HG03280 (cell line): ENCODE measurements at regions not wholly inside any gene's neighbourhood (a gene's known extent, or its start where the extent isn't known, plus 50 kb on each side); places are given as distances from the start of the nearest gene placed in this dataset.
"Not testable (repeated sequence)": the region's sequence is repeated elsewhere in the genome, so short reads cannot be mapped to it uniquely, and the experiment has no call there.

Experiments used
- ATAC-seq: cut with Tn5 transposase; IDR thresholded peaks from one replicate; pipeline ENCODE4 v1.9.1; 2021; ENCODE audit warnings: mild to moderate bottlenecking, moderate library complexity; ENCODE audit not compliant: unreplicated experiment

DNA sequence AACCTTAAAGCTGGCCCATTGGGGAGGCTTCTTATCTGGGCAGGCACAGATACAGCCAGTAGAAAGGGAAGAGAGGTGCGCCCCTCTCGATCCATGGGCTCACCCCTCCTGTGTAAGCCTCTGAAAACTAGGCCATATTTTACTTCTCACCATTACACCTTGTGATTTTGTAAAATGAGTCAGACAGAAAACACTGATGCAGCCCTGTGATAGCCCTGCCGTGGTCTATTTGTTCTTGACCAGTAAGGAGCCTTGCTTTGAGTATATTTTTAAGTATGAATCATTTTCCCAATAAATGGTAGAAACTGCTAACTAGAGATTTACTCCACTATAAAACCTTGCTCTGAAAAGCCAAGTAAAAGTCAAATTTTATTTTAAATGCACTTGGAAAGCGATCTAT lies 329.8 kb upstream of the MBL2 start:
- no peak for ATAC-seq

DNA sequence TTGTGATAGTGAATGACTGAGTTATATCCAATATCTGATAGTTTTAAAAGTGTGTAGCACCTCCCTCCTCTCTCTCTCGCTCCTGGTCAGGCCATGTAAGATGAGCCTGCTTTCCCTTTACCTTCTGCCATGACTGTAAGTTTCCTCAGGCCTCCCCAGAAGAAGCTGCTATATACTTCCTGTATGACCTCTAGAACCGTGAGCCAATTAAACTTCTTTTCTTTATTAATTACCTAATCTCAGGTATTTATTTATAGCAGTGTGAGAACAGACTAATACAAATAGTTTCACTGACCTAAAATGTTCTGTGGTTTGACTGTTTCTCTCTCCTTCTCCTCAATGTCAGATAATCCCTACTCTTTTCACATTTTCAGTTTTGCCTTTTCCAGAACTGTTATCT lies 321.3 kb upstream of the MBL2 start:
- ATAC-seq = no peak

DNA sequence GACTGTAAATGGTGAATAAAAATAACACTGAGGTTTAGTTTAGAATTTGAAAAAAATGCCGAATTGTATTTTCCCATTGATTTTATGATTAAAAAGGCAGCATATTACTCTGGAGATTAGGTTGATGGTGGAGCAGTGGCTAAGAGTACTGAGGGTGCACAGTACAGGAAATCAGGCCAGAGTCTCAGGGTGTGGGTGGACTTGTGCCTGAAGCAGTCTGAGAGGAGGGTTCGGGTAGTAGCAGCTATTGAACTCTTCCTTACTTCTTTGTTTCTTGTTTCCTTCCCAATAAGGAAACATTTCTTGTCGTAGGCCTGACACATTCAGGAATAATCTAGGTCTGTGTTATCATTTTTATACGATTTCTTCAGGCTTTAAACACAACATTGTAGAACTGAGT lies 319.0 kb upstream of the MBL2 start:
- no peak for ATAC-seq

DNA sequence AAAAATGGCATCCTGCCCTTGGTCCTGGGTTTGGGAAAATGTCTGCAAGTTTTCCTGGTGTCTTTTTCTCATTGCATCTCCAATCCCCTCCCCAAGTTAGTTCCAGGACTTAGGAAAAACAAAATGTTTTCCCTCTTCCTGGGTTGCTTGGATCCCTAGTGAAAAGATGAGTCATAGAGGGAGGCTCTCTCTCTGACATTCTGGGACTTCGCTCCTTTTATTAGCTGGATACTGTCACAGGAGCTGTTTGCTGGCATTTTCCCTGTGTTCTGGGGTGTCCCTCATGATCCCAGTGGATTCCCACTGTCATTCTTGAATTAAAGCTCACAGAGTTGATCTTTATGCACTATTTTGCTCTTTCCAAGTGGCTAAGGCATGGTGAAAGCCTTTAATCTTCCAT lies 316.4 kb upstream of the MBL2 start:
- ATAC-seq = no peak

DNA sequence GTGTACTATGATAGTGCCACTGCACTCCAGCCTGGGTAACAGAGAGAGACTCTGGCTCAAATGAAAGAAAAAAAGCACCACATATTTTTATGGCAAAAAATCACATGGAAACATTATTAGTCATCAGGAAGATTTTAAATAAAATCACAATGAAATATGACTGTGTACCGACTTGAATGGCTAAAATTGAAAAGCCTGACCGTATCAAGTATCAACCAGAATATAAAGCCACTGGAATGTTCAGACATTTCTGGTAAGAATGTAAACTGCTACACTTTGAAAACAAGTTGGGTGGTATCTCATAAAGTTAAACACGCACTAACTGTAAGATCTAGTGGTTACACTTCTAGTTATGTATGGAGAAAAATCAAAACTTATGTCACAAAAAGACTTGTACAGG lies 306.7 kb upstream of the MBL2 start:
- no peak for ATAC-seq

DNA sequence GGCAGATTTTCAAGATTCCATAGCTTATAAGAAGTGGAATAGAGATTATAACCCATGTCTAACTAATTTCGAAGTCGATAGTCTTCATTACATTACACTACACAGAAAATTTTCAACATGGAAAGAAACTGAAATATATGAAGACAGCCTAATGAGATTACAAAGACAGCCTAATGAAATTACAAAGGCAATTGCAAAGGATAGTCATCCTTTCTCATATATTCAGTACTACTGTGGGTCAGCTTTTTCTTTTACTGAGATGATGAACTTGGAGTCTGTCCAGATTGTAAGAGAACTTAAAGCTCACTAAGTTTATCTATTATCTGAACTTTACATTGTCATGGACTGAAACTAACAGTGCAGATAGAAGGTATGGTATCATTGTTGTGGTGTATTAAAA lies 304.4 kb upstream of the MBL2 start:
- no peak for ATAC-seq

DNA sequence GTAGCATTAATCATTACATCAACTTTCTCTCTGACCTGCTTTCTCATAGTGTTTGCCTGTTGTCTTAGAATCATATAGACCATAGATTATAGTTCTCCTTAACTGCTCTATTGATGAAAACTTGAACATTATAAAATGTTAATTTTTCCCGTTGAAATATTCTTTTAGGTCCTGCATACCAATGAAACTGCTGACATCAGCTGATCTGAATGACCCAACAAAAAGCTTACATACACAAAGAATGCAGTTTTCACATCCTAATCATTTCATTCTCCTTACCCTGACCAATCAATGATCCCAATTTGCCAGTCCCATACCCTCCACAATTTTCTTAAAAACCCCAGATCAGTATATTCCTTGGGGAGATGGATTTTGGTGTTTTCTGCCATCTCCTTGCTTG lies 302.9 kb upstream of the MBL2 start:
- no peak for ATAC-seq

DNA sequence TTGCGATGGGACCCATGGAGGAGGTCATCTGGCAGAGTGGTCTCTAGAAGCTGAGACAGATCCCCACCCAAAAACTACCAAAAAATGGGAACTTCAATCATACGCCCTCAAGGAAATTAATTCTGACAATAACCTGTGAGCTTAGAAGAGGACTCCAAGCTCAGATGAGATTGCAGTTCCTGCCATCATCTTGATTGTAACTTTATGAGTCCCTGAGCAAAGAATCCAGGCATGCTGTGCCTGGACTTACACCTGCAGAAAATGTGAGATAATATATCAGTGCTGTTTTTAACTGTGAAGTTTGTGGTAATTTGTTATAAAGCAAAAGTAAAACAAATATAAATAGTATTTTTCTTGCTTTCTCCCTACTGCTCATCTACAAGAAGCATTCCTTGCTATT lies 299.6 kb upstream of the MBL2 start:
- ATAC-seq = no peak

DNA sequence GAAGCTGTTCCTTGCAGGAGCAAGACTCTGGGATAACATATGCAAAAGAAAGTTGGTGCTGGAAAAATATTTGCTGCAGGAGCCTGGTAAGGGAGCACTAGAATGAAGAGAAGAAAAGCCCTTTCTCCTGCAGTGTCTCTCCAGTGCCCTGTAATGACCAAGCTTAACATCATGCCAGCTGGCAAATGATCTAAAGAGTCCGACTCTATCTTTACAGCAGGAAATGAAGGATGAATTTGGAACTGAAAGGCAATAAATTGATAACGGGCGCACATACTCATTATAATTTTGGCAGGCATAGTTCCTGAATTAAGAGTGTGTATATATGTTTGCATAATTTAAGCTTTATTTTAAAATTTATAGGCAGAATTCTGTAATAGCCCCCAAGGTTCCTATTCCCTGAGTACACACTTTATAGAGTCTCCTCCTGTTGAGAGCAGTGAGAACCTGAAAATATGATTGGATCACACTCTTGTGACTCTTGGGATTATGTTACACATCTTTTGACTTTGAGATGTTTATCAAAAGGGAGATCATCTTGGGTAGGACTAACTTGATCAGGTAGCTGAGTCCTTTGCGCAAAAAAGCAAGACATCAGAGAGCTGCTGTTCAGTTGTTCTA lies 299.0 kb upstream of the MBL2 start:
- no peak for ATAC-seq

DNA sequence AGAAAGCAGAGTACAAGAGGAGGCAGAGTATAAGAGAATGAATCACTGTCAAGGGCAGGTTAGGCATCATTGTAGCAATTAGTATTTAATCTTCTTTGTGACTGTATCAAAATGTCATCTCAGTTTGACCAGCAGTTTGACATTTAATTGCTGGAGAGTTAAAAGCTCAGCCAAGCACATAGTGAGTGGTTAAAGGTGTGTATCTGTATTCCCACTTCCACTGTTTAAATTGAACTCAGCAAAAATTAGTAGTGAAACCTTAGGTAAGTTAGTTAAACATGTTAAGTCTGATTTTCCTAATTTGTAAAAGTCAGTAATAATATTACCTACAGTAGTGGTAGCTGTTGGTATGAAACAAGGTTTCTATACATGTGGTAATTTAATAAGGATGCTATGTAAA lies 296.4 kb upstream of the MBL2 start:
- no peak for ATAC-seq

DNA sequence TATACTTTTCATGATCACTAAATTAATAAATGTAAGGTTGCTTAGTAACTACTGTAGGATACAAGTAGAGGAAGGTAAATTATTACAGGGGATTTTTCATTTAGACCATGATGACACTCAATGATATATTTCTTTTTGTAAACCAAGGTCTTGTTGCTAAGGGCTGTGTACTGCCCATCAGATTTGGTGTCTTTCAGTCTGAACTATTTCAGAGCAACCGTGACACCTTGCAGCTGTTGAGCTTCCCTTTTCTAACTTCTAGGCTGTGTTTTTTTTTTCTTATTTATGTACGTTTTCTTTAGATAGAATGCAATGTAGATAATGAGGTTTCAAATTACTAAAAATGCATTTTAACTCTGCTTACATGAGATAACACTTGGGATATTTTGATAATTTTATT lies 292.0 kb upstream of the MBL2 start:
- no peak for ATAC-seq

DNA sequence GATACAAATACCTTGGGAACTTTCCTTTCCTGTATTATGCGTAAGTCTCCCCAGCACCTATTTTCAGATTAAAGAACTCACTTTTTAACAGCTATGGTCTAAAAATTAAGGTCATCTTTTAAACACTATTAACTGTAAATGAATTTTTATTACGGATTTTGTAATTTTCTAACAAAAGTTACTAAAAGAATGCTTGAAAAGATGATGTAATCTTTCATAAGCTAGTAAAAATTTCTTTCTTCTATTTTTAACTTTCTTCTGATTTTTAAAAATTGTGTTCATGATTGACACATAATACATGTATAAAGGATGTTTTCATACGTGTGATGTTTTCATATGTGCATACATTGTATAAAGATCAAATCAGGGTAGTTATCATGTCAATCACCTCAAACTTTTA lies 291.2 kb upstream of the MBL2 start:
- no peak for ATAC-seq

DNA sequence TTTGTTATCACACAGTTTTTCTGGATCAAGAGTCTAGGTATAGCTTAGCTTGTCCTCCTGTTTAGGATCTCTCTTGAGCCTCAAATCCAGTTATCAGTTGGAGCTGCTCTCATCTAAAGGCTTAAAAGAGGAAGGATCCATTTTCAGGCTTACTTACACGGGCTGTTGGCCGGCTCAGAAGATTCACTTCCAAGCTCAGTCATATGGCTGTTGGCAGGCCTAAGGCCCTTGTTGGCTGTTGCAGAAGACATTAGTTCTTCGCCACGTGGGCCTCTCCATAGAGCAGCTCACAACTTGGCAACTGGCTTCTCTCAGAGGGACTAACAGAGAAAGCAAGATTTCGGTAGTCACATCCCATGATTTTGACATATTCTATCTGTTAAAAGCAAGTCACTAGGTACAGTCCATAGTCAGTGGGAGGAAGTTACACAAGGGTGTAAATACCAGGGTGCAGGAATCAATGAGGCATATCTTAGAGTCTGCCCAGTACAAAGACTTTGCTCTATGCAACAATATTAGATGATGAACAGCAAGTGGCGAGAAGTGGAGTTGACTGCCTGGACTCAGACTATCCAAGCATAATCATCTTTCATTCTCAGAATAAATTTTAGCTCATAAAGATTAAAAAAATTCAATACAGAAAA lies 280.1 kb upstream of the MBL2 start:
- no peak for ATAC-seq

DNA sequence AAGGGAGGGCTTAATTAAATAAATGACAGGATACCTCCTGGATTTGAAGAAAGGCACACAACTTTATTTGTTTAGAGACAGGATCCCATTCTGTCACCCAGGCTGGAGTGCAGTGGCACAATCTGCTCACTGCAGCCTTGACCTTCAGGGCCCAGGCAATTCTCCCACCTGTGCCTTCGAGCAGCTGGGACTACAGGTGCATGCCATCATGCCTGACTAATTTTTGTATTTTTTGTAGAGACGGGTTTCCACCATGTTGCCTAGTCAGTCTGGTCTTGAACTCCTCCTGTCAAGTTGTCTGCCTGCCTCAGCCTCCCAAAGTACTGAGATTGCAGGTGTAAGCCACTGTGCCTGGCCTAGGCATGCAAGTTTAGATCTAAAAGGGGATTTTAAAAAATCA lies 272.7 kb upstream of the MBL2 start:
- ATAC-seq = no peak

DNA sequence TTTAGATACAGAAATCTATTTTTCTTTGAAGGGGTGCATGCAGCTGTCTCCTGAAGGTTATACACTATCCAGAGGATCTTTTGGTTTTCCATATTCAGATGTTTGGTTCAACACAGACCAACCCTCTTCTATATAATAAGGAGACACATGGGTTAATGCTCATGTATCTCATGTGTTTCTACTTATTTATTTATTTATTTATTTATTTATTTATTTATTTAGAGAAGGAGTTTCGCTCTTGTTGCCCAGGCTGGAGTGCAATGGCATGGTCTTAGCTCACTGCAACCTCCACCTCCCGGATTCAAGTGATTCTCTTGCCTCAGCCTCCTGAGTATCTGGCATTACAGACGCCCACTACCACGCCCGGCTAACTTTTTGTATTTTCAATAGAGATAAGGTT lies 263.2 kb upstream of the MBL2 start:
- not testable (repeated sequence) for ATAC-seq

DNA sequence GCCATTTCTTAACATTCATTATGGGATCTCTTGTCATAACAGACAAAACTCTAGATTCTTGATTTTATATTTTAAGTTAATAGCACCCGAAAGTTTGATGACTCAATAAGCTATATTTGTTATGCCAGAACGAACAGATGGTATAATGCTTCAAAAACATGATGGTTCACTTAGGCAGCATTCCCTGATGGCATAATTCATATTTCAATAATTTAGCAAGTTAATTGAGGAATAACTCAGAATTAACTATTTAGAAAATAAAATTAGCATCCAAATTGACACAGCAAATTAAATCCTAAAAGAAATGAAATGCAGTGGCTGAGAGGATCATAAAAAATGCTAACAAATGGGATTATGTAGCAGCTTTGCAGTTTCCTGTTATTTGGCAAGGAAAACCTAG lies 260.8 kb upstream of the MBL2 start:
- no peak for ATAC-seq

DNA sequence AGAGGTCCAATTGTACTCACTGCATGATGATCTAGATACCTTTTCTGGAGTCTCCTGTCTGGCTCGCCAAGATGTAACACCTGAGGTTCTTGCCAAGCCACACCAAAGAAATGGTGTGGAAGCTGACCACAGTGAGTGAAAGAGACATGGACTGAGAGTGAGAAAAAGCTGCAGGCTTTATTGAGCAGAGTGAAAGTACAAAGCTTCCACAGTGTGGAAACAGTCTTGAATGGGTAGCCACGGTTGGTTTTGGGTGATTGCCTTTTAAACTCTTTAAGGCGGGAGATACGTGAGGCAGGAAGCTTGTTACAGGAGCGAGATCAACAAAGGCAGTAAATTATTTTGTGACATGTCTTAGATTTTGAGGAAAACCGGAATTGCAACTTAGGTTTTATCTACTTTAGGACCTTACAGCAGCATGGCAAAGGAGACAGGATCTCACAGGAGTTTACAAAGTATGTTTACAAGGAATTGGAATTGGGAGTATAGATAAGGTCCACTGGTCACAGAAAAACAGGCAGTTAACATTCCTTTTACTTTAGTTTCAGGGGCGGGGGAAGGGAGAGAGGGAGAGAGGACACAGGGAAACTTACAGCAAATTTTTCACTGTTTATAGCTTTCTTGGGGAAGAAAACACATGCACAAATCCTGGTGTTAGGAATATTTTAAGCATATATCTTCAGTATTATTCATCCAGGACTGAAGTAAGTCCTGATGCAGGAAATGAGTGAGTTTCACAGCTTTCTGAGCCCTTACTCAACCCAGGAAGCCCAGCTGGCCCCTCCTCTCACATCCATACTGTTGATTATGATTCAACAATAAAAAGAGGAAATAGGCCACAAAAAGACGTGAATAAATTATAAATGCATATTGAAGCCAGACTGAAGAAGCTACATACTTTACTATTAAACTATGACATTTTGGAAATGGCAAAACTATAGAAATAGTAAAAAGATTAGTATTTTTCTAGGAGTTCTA lies 257.6 kb upstream of the MBL2 start:
- not testable (repeated sequence) for ATAC-seq

DNA sequence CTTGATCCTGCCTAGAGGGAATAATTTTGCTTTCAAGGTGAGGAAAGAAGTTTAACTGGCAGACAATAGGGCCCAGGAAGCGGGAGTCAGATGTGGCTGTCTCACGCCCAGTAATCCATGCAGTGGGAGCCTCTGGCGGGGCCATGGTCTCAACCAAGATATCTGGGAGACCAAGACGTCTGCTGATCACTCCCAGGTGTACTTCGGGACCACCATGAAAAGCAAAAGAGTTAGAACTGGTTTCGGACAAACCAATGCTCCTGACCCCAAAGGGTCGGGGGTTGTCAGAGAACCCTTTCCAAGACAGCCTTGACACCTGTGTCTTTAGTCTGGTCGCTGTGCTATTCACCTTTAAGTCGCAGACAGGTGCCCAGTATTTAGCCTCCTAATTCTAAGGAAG lies 256.9 kb upstream of the MBL2 start:
- no peak for ATAC-seq

DNA sequence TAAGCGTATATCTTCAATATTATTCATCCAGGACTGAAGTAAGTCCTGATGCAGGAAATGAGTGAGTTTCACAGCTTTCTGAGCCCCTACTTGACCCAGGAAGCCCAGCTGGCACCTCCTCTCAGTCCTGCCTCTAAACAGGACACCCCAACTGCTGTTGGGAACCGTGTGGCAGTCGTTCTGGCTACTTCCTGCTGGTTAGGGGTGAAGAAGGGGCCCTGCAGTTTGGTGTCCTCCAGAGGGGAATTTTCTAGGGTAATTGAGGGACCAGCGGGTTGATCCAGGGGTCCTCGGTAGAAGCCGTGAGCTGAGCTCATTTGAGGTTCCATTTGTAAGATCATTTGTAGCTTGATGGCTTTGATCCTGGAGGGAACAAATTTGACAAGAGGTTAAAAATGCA lies 253.2 kb upstream of the MBL2 start:
- not testable (repeated sequence) for ATAC-seq

DNA sequence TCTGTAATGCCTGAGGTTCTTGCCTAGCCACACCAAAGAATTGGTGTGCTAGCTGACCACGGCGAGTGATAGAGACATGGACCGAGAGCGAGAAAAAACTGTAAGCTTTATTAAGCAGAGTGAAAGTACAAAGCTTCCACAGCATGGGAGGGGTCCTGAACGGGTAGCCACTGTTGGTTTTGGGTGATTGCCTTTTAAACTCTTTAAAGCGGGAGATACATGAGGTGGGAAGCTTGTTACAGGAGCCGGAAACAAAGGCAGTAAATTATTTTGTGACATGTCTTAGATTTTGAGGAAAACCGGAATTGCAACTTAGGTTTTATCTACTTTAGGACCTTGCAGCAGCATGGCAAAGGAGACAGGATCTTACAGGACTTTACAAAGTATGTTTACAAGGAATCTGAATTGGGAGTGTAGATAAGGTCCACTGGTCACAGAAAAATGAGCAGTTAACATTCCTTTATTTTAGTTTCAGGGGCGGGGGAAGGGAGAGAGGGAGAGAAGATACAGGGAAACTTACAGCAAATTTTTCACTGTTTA lies 252.7 kb upstream of the MBL2 start:
- ATAC-seq = no peak

DNA sequence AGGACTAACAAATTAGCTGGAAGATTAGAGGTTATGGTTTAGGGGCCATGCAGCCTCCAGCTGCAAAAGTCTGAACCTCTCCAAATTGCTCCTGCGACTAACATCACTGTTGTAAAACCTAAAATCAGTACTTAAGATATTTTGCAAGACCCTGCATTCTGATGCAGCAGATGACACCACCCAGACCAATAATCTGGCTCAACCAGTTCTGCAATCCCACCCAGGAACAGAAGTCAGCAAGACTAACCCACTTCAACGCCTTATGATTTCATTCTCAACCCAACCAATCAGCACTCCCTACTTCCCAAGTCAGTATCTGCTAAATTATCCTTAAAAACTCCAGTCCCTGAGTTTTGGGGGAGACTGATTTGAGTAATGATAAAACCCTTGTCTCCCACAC lies 250.8 kb upstream of the MBL2 start:
- ATAC-seq = no peak

DNA sequence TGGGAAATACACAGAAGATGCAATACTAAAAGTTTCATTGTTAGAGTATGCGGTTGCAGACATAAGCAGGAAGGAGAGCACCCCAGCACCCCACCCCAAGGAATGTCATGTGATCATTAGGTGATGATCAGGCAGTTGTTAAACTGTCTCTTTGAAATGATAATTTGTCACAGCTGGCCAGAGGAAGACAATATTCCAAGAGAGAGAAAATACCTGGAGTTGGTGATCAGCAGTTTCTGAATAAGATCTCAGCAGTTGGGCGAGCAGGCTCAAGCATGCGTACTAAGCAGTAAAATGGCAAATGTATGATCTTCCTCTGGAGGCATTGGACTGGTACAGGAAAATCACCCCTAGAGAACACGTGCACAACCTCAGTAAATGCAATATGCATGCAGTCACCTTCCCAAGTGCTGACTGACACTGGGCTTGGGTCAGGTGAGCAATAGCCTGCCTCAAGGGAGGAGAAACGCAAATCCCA lies 250.1 kb upstream of the MBL2 start:
- no peak for ATAC-seq
